A673 (cell line): ENCODE measurements at regions not wholly inside any gene's neighbourhood (a gene's known extent, or its start where the extent isn't known, plus 50 kb on each side); places are given as distances from the start of the nearest gene placed in this dataset.
"Not testable (repeated sequence)": the region's sequence is repeated elsewhere in the genome, so short reads cannot be mapped to it uniquely, and the experiment has no call there.

Source experiments
- BruUV-seq: library from RNA; stranded (reverse); fragments of 400-500 nt; replicated peaks from 2 replicates; lab custom pipeline; 2021; lab: Mats Ljungman, UMichigan
- CTCF ChIA-PET: fragments of 300-600 bp; sonication (Branson Sonifier 250); formaldehyde crosslinking; loops from one replicate; lab custom pipeline; 2022; ENCODE audit warnings: antibody characterized with exemption; lab: Charles Lee
- POLR2A ChIA-PET: fragments of 300-600 bp; sonication (Branson Sonifier 250); formaldehyde crosslinking; loops from one replicate; lab custom pipeline; 2022; ENCODE audit warnings: antibody characterized with exemption; ENCODE audit not compliant: low non-redundant PET; lab: Charles Lee
- DNase-seq: peaks from one replicate; pipeline ENCODE4 v3.0.0-alpha.2; 2015; ENCODE audit warnings: low spot score
- H3K27ac ChIP-seq: fragments of 200-600 bp; sonication (generic); 2 replicates; pipeline ENCODE4 v1.5.1; 2016; ENCODE audit warnings: mixed run types, low read depth, mild to moderate bottlenecking, mixed read lengths, antibody characterized with exemption, low read length; ENCODE audit not compliant: poor library complexity, severe bottlenecking
- H3K27me3 ChIP-seq: fragments of 200-600 bp; sonication (generic); replicated peaks from 2 replicates; pipeline ENCODE4 v1.6.1; 2017; ENCODE audit warnings: mixed run types, low read depth, mild to moderate bottlenecking, mixed read lengths, antibody characterized with exemption, low read length; ENCODE audit not compliant: insufficient read depth, poor library complexity
- H3K36me3 ChIP-seq: fragments of 200-600 bp; sonication (generic); 2 replicates; pipeline ENCODE4 v1.6.1; 2016; ENCODE audit warnings: mixed run types, mild to moderate bottlenecking, mixed read lengths, antibody characterized with exemption, low read length; ENCODE audit not compliant: insufficient read depth, poor library complexity, severe bottlenecking
- H3K4me1 ChIP-seq: fragments of 200-600 bp; sonication (generic); 2 replicates; pipeline ENCODE4 v1.6.1; 2017; ENCODE audit warnings: mixed run types, mild to moderate bottlenecking, mixed read lengths, antibody characterized with exemption, low read length; ENCODE audit not compliant: insufficient read depth, poor library complexity, severe bottlenecking
- H3K4me3 ChIP-seq: fragments of 200-600 bp; sonication (generic); 2 replicates; pipeline ENCODE4 v1.5.1; 2016; ENCODE audit warnings: low read depth, mixed run types, mild to moderate bottlenecking, mixed read lengths, low read length; ENCODE audit not compliant: poor library complexity, severe bottlenecking
- H3K9me3 ChIP-seq: fragments of 200-600 bp; sonication (generic); 2 replicates; pipeline ENCODE4 v1.6.1; 2016; ENCODE audit warnings: mixed run types, low read depth, mild to moderate bottlenecking, mixed read lengths, antibody characterized with exemption, low read length; ENCODE audit not compliant: poor library complexity, severe bottlenecking
- EZH2 ChIP-seq: fragments of 200-600 bp; sonication (generic); IDR thresholded peaks from 2 replicates; pipeline ENCODE4 v1.6.1; 2017; ENCODE audit warnings: borderline replicate concordance, low read depth, mild to moderate bottlenecking, mixed read lengths, antibody characterized with exemption, low read length; ENCODE audit not compliant: poor library complexity, severe bottlenecking
- intact Hi-C: fragments of 100-400 bp; cut with micrococcal nuclease; formaldehyde crosslinking; loops from one replicate; pipeline ENCODE4 v1.10.0; 2022; ENCODE audit not compliant: unreplicated experiment
- TF ChIP-seq, protein P1 (sequence below): fragments of 300-800, 200-600 bp; sonication (generic); conservative IDR thresholded peaks from 2 replicates; pipeline ENCODE4 v1.5.1; 2017; ENCODE audit warnings: low read depth, mild to moderate bottlenecking, antibody characterized with exemption, low read length, moderate library complexity, mixed read lengths

DNA sequence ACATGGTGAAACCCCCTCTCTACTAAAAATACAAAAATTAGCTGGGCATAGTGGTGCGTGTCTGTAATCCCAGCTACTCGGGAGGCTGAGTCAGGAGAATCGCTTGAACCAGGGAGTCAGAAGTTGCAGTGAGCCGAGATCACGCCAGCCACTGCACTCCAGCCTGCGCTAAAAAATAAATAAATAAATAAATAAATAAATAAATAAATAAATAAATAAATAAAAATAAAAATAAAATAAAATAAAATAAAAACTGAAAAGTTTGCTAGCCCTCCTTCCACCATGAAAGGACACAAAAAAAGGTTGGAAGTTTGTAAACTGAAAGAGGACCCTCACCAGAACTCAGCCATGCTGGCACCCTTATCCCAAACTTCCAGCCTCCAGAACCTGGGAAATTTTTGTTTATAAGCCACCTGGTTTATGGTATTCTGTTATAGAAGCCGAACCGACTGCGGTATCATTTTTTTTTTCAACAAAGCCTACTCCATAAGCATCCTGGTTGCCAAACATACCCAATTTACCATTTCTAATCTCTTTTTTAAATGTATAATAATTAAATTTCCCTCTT is 448.2 kb downstream of the SEMA3D start:
- ChIA-PET POLR2A (no interaction called here), CTCF (no interaction called here)
- H3K9me3 ChIP-seq: no peaks in the 10 kb centered on the region
- intact Hi-C loops: no loop called here
- TF ChIP-seq, protein P1, sequence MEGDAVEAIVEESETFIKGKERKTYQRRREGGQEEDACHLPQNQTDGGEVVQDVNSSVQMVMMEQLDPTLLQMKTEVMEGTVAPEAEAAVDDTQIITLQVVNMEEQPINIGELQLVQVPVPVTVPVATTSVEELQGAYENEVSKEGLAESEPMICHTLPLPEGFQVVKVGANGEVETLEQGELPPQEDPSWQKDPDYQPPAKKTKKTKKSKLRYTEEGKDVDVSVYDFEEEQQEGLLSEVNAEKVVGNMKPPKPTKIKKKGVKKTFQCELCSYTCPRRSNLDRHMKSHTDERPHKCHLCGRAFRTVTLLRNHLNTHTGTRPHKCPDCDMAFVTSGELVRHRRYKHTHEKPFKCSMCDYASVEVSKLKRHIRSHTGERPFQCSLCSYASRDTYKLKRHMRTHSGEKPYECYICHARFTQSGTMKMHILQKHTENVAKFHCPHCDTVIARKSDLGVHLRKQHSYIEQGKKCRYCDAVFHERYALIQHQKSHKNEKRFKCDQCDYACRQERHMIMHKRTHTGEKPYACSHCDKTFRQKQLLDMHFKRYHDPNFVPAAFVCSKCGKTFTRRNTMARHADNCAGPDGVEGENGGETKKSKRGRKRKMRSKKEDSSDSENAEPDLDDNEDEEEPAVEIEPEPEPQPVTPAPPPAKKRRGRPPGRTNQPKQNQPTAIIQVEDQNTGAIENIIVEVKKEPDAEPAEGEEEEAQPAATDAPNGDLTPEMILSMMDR: no peak
- no peak for TF ChIP-seq EZH2
- no peaks in the 10 kb centered on the region for H3K27me3 ChIP-seq
- H3K4me1 ChIP-seq: no peaks in the 10 kb centered on the region
- no peak overlapping the region for H3K4me3 ChIP-seq
- BruUV-seq: no TSS peak
- no peak overlapping the region for H3K27ac ChIP-seq
- H3K36me3 ChIP-seq: no peaks in the 10 kb centered on the region
- no peak for DNase-seq

DNA sequence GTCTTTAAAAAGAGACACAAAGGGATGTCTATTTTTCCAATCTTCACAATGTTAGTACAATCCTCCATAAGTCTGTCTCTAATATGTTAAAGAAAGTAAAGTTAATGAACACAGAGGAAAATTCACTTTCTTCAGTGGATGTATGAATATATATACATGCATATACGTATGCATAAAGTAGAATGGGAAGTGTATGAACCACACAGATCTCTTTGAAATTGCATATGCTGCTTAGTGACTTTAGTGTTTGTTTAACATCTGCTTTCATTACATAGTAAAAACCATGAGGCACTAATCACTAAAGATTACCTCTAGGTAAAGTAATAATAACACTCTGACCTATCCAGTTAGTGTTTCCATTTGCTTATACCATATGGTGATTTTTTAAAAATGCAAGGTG is 451.2 kb downstream of the SEMA3D start:
- Histone ChIP-seq H3K4me1 (no peaks in the 10 kb centered on the region), H3K36me3 (no peaks in the 10 kb centered on the region), H3K4me3 (no peak overlapping the region), H3K27me3 (no peaks in the 10 kb centered on the region), H3K9me3 (no peaks in the 10 kb centered on the region), H3K27ac (no peak overlapping the region)
- intact Hi-C loops: no loop called here
- no peak for DNase-seq
- TF ChIP-seq, protein P1: no peak
- TF ChIP-seq EZH2: no peak
- CTCF ChIA-PET: no interaction called here
- POLR2A ChIA-PET: no interaction called here
- BruUV-seq: no TSS peak

DNA sequence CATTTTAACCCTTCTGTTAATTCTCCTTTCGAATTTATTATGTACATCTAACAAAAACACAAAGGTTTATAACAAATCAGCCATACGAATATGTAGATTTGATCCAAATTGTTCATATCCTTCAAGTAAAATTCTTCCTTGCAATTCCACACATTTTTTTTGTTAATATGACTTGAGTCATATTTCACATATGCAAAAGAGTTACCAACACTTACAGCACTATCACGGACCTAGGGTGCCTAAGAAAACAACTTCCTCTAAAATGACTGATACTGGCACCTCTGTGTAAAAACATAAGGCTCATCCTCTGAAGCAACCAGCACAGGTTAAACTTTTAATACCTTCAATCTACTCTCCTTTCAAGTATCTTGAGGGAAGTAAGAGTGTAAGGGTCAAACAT is 451.8 kb downstream of the SEMA3D start:
- POLR2A ChIA-PET: no interaction called here
- Histone ChIP-seq H3K4me1 (no peaks in the 10 kb centered on the region), H3K9me3 (no peaks in the 10 kb centered on the region), H3K27me3 (no peaks in the 10 kb centered on the region), H3K27ac (no peak overlapping the region), H3K36me3 (no peaks in the 10 kb centered on the region), H3K4me3 (no peak overlapping the region)
- CTCF ChIA-PET: no interaction called here
- TF ChIP-seq, protein P1: no peak
- TF ChIP-seq EZH2: no peak
- no peak for DNase-seq
- BruUV-seq: no TSS peak
- intact Hi-C loops: no loop called here

- CTCF ChIA-PET, intact Hi-C loops, H3K27me3 ChIP-seq, H3K27ac ChIP-seq, BruUV-seq, H3K4me3 ChIP-seq, DNase-seq, H3K9me3 ChIP-seq, POLR2A ChIA-PET, H3K4me1 ChIP-seq, H3K36me3 ChIP-seq: not testable (repeated sequence)
Observed at GRCh38 chr7:84733976-84734375, 452.9 kb downstream of the SEMA3D start.

- intact Hi-C loops, DNase-seq, POLR2A ChIA-PET, H3K36me3 ChIP-seq, H3K4me1 ChIP-seq, H3K27ac ChIP-seq, CTCF ChIA-PET, BruUV-seq, H3K27me3 ChIP-seq, H3K9me3 ChIP-seq, H3K4me3 ChIP-seq: not testable (repeated sequence)
Observed at GRCh38 chr7:84730864-84731263, 456.0 kb downstream of the SEMA3D start.
